Uterus (tissue), 2 donors: ENCODE measurements at regions not wholly inside any gene's neighbourhood (a gene's known extent, or its start where the extent isn't known, plus 50 kb on each side); places are given as distances from the start of the nearest gene placed in this dataset.

Experiments
- CTCF ChIP-seq, 4 experiments: fragments of 200-600 bp in 2 of 4; fragments of 450-650 bp in 2 of 4; sonication (generic) in 2 of 4; IDR thresholded peaks; one replicate each; pipeline ENCODE4 v1.5.1; 2016 to 2019; ENCODE audit warnings: antibody characterized with exemption in 4 of 4, mild to moderate bottlenecking in 2 of 4, moderate library complexity in 1 of 4
- POLR2A ChIP-seq, 2 donors: fragments of 450-650 bp; IDR thresholded peaks; one replicate each; pipeline ENCODE4 v1.6.1; 2016; ENCODE audit warnings: antibody characterized with exemption in 2 of 2, mild to moderate bottlenecking in 1 of 2, moderate library complexity in 1 of 2

GRCh38 chr5:135154961-135155360 lies 120.9 kb upstream of the PITX1 start:
- no peak for TF ChIP-seq CTCF (IDR thresholded peaks at IDR 0.05)
- no peak for TF ChIP-seq POLR2A (IDR thresholded peaks at IDR 0.05)
